ENCODE measurements at regions not wholly inside any gene's neighbourhood (a gene's known extent, or its start where the extent isn't known, plus 50 kb on each side); places are given as distances from the start of the nearest gene placed in this dataset.

DNA sequence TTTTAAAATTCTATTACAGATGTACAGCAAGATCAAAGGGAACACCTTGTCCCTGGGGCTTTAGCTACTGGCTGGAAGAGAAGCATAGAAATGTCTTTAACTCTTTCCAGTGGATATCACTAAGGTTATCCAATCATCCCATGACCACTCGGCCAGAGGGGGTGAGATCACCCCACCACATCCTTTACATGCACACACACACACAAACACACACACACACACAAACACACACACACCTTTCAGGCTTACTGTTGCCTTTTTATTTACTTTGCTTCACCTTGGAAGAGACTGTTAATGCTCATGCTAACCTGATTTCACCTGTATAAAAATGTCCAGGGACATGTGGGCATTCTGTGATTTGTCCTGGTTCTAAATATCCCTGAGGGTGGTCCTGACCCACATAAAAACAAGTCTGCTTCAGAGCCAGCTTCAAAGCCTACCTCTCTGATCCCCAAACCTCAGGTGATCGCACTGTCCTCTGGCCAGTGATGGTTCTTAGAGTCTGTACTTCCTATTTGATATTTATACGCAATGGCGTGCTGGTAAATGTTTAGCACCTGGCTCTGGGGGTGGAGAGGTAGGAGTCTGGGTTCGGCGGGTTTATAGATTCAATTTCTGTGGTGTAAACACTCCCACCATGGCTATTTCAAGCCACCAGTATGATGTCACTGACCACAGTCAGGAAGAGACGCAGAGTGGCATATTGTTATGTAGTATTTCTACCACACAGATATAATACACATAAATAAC, 166.1 kb upstream of the EEA1 start:
- Histone ChIP-seq H2AK5ac (ENCODE audit: low read depth, low read length) (no peak overlapping the region), H3K23ac (ENCODE audit: insufficient read length) (no peak overlapping the region), H4K8ac (ENCODE audit: extremely low read depth, insufficient read depth, low read length) (no peak overlapping the region), H2BK20ac (ENCODE audit: low read length) (no peak overlapping the region), H3K14ac (ENCODE audit: insufficient read length) (no peak overlapping the region), H3K9ac (replicated peaks in 1 of 4; ENCODE audit: extremely low read depth in 1 of 4, low read depth in 3 of 4, low read length in 3 of 4) (no peak overlapping the region), H3K79me1 (ENCODE audit: low read depth, low read length) (no peaks in the 10 kb centered on the region), H2BK5ac (ENCODE audit: low read depth, low read length) (no peak overlapping the region), H3K36me3 (ENCODE audit: control insufficient read depth in 2 of 4, insufficient read depth in 4 of 4, low read length in 3 of 4) (no peaks in the 10 kb centered on the region), H3K27me3 (replicated peaks in 1 of 4; ENCODE audit: control insufficient read depth in 3 of 4, extremely low read depth in 1 of 4, insufficient read depth in 3 of 4, low read length in 3 of 4) (no peaks in the 10 kb centered on the region), H3K27ac (ENCODE audit: low read depth, low read length) (no peak overlapping the region), H3K79me2 (ENCODE audit: control insufficient read depth in 1 of 2, insufficient read depth in 2 of 2, low read length in 2 of 2) (no peaks in the 10 kb centered on the region), H4K91ac (replicated peaks; ENCODE audit: insufficient read length, low read length) (no peak overlapping the region), H3K18ac (ENCODE audit: extremely low read depth, low read length) (no peak overlapping the region), H2BK15ac (ENCODE audit: low read length) (no peak overlapping the region), H3K56ac (replicated peaks; ENCODE audit: insufficient read length, low read depth, low read length) (no peak overlapping the region), H4K5ac (ENCODE audit: insufficient read length, low read depth, low read length) (no peak overlapping the region), H2BK12ac (ENCODE audit: low read depth, low read length) (no peak overlapping the region), H3K9me3 (ENCODE audit: insufficient read depth in 2 of 2, low read depth in 1 of 2, low read length in 1 of 2) (no peaks in the 10 kb centered on the region), H3K23me2 (ENCODE audit: low read depth, low read length) (no peaks in the 10 kb centered on the region), H2AFZ (ENCODE audit: low read length) (no peak overlapping the region), H3K4ac (replicated peaks; ENCODE audit: insufficient read length, low read depth, low read length) (no peak overlapping the region), H4K20me1 (replicated peaks in 1 of 2; ENCODE audit: control insufficient read depth in 1 of 2, insufficient read depth in 2 of 2, low read length in 2 of 2) (no peaks in the 10 kb centered on the region), H2BK120ac (replicated peaks; ENCODE audit: low read depth, low read length) (no peak overlapping the region), H3K4me2 (ENCODE audit: insufficient read depth in 1 of 2, low read depth in 2 of 2, low read length in 2 of 2) (no peak overlapping the region), H3K4me1 (replicated peaks in 1 of 4; ENCODE audit: control insufficient read depth in 3 of 4, insufficient read depth in 4 of 4, low read length in 3 of 4) (no peaks in the 10 kb centered on the region), H3K4me3 (ENCODE audit: extremely low read depth in 1 of 4, insufficient read depth in 2 of 4, low read depth in 3 of 4, low read length in 4 of 4) (no peak overlapping the region)
- no peak for DNase-seq (ENCODE audit: low read depth in 1 of 2, low spot score in 2 of 2)
- POLR2A ChIA-PET (ENCODE audit: partially characterized antibody) = no interaction called here
- CTCF ChIA-PET (ENCODE audit: partially characterized antibody) = interaction anchor here (1.2 to 4.6 kb wide), 3 partner anchors 13 to 51 kb away, joined by 3 to 56 read pairs (median 5); no protein-coding TSS in a partner anchor
- no peak for FAIRE-seq
- WGBS, 2 experiments (ENCODE audit: extremely low coverage in 1 of 2, insufficient coverage in 1 of 2, insufficient read length in 1 of 2, insufficient replicate concordance in 2 of 2, low coverage in 1 of 2, low lambda C conversion rate in 2 of 2, missing lambda C conversion rate in 1 of 2) = 92% methylated on average over 7 of the region's 7 CpGs; no CpG with 5 or more reads in 1 of the 2 experiments
- TF ChIP-seq TCF12 (IDR thresholded peaks at IDR 0.05; ENCODE audit: low read depth, low read length) (no peak), ATF2 (IDR thresholded peaks at IDR 0.05; ENCODE audit: low read length) (no peak)

Measured in H1 (cell line).